SK-N-SH treated with all-trans-retinoic acid at 6 μM for 48 hours (cell line): ENCODE measurements at regions not wholly inside any gene's neighbourhood (a gene's known extent, or its start where the extent isn't known, plus 50 kb on each side); places are given as distances from the start of the nearest gene placed in this dataset.

ENCODE experiments used
- ATAC-seq: fragments of 200-7000 bp; cut with Tn5 transposase; 3 replicates; pipeline ENCODE4 v1.9.1; 2020; ENCODE audit warnings: mild to moderate bottlenecking, moderate library complexity
- ARNTL ChIP-seq: fragments of 450-650 bp; formaldehyde crosslinking; IDR thresholded peaks from 2 replicates; pipeline ENCODE4 v1.5.0; 2020; ENCODE audit warnings: low read depth, mild to moderate bottlenecking, moderate library complexity, borderline replicate concordance
- BACH2 ChIP-seq: fragments of 250-450 bp; sonication (Bioruptor Pico); IDR thresholded peaks from 2 replicates; pipeline ENCODE4 v1.9.0; 2021; ENCODE audit warnings: mild to moderate bottlenecking, borderline replicate concordance
- CREB5 ChIP-seq: fragments of 250-450 bp; sonication (Bioruptor Pico); IDR thresholded peaks from 2 replicates; pipeline ENCODE4 v1.5.1; 2020; ENCODE audit warnings: low read depth, mild to moderate bottlenecking, moderate library complexity
- CSDC2 ChIP-seq: fragments of 250-450 bp; sonication (Bioruptor Pico); IDR thresholded peaks from 2 replicates; pipeline ENCODE4 v1.5.0; 2020; ENCODE audit warnings: mild to moderate bottlenecking, moderate library complexity
- ESRRG ChIP-seq: fragments of 250-450 bp; sonication (Bioruptor Pico); IDR thresholded peaks from 2 replicates; pipeline ENCODE4 v1.6.1; 2021; ENCODE audit warnings: mild to moderate bottlenecking
- GLIS3 ChIP-seq: fragments of 250-450 bp; sonication (Bioruptor Pico); IDR thresholded peaks from 2 replicates; pipeline ENCODE4 v1.5.0; 2020; ENCODE audit warnings: mild to moderate bottlenecking, moderate library complexity
- ISL1 ChIP-seq: fragments of 250-450 bp; sonication (Bioruptor Pico); IDR thresholded peaks from 2 replicates; pipeline ENCODE4 v2.1.2; 2022; ENCODE audit warnings: mild to moderate bottlenecking, moderate library complexity
- PATZ1 ChIP-seq: fragments of 250-450 bp; sonication (Bioruptor Pico); IDR thresholded peaks from 2 replicates; pipeline ENCODE4 v1.8.0; 2020; ENCODE audit warnings: mild to moderate bottlenecking, moderate library complexity, borderline replicate concordance
- POU6F1 ChIP-seq: fragments of 250-450 bp; sonication (Bioruptor Pico); IDR thresholded peaks from 2 replicates; pipeline ENCODE4 v1.8.0; 2021; ENCODE audit warnings: low read depth, mild to moderate bottlenecking, moderate library complexity, borderline replicate concordance
- PPARA ChIP-seq: fragments of 250-450 bp; sonication (Bioruptor Pico); IDR thresholded peaks from 2 replicates; pipeline ENCODE4 v1.5.0; 2020; ENCODE audit warnings: mild to moderate bottlenecking, borderline replicate concordance
- TCF4 ChIP-seq: fragments of 250-450 bp; sonication (Bioruptor Pico); IDR thresholded peaks from 2 replicates; pipeline ENCODE4 v1.8.0; 2021; ENCODE audit warnings: mild to moderate bottlenecking, moderate library complexity, borderline replicate concordance
- TOX ChIP-seq: fragments of 250-450 bp; sonication (Bioruptor Pico); IDR thresholded peaks from 2 replicates; pipeline ENCODE4 v1.8.0; 2021; ENCODE audit warnings: mild to moderate bottlenecking, moderate library complexity, borderline replicate concordance
- ZC3H10 ChIP-seq: fragments of 250-450 bp; sonication (Bioruptor Pico); IDR thresholded peaks from 2 replicates; pipeline ENCODE4 v1.5.1; 2021; ENCODE audit warnings: mild to moderate bottlenecking, moderate library complexity
- ZFP3 ChIP-seq: fragments of 250-450 bp; sonication (Bioruptor Pico); IDR thresholded peaks from 2 replicates; pipeline ENCODE4 v1.5.0; 2020; ENCODE audit warnings: mild to moderate bottlenecking, moderate library complexity
- ZFP30 ChIP-seq: fragments of 450-650 bp; formaldehyde crosslinking; IDR thresholded peaks from 2 replicates; pipeline ENCODE4 v1.5.0; 2022; ENCODE audit warnings: mild to moderate bottlenecking, moderate library complexity
- ZNF565 ChIP-seq: fragments of 450-650 bp; formaldehyde crosslinking; conservative IDR thresholded peaks from 2 replicates; pipeline ENCODE4 v1.5.0; 2020; ENCODE audit warnings: low read depth, mild to moderate bottlenecking, moderate library complexity
- ZNF70 ChIP-seq: fragments of 450-650 bp; formaldehyde crosslinking; IDR thresholded peaks from 2 replicates; pipeline ENCODE4 v1.5.0; 2020; ENCODE audit warnings: mild to moderate bottlenecking, moderate library complexity
- ZNF8 ChIP-seq: fragments of 450-650 bp; formaldehyde crosslinking; IDR thresholded peaks from 2 replicates; pipeline ENCODE4 v1.5.0; 2020; ENCODE audit warnings: mild to moderate bottlenecking, moderate library complexity
- TF ChIP-seq, protein P1 (sequence below): fragments of 250-450 bp; sonication (Bioruptor Pico); IDR thresholded peaks from 2 replicates; pipeline ENCODE4 v1.5.0; 2020; ENCODE audit warnings: mild to moderate bottlenecking, moderate library complexity

DNA sequence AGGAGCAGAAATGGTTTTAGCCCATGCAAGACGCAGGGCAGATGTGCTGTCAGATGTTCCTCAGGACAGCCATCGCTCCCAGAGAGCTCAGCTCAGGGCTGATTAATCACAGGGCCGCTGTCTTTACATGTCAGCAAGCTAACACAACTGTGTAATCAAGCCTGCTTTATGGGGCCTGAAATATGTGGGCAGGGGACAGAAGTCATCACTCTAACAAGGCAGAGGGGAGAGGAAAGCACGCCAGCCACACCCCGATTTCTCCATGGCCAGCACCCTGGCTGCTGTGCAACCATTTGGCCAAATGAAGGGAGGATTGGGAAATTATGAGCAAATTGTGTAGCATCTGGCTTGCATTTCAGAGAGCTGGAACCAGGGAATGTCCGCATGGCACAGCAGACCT, 368.8 kb downstream of the NPHP4 start:
- no peak for TF ChIP-seq ESRRG (CRISPR knock-in tag)
- TF ChIP-seq ZFP30 (CRISPR knock-in tag): no peak
- TF ChIP-seq PPARA (CRISPR knock-in tag): no peak
- TF ChIP-seq ARNTL (CRISPR knock-in tag): no peak
- TF ChIP-seq ZNF70 (CRISPR knock-in tag): no peak
- TF ChIP-seq ZNF565 (CRISPR knock-in tag): no peak
- no peak for TF ChIP-seq CREB5 (CRISPR knock-in tag)
- no peak for TF ChIP-seq PATZ1
- no peak for TF ChIP-seq ZC3H10 (CRISPR knock-in tag)
- TF ChIP-seq GLIS3 (CRISPR knock-in tag): no peak
- TF ChIP-seq POU6F1 (CRISPR knock-in tag): no peak
- TF ChIP-seq ZFP3 (CRISPR knock-in tag): no peak
- TF ChIP-seq TOX (CRISPR knock-in tag): no peak
- no peak for TF ChIP-seq CSDC2 (CRISPR knock-in tag)
- TF ChIP-seq ISL1 (CRISPR knock-in tag): no peak
- no peak for TF ChIP-seq TCF4
- TF ChIP-seq, protein P1, sequence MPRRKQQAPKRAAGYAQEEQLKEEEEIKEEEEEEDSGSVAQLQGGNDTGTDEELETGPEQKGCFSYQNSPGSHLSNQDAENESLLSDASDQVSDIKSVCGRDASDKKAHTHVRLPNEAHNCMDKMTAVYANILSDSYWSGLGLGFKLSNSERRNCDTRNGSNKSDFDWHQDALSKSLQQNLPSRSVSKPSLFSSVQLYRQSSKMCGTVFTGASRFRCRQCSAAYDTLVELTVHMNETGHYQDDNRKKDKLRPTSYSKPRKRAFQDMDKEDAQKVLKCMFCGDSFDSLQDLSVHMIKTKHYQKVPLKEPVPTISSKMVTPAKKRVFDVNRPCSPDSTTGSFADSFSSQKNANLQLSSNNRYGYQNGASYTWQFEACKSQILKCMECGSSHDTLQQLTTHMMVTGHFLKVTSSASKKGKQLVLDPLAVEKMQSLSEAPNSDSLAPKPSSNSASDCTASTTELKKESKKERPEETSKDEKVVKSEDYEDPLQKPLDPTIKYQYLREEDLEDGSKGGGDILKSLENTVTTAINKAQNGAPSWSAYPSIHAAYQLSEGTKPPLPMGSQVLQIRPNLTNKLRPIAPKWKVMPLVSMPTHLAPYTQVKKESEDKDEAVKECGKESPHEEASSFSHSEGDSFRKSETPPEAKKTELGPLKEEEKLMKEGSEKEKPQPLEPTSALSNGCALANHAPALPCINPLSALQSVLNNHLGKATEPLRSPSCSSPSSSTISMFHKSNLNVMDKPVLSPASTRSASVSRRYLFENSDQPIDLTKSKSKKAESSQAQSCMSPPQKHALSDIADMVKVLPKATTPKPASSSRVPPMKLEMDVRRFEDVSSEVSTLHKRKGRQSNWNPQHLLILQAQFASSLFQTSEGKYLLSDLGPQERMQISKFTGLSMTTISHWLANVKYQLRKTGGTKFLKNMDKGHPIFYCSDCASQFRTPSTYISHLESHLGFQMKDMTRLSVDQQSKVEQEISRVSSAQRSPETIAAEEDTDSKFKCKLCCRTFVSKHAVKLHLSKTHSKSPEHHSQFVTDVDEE (CRISPR knock-in tag): no peak
- no peak for TF ChIP-seq BACH2 (CRISPR knock-in tag)
- no peak for ATAC-seq

DNA sequence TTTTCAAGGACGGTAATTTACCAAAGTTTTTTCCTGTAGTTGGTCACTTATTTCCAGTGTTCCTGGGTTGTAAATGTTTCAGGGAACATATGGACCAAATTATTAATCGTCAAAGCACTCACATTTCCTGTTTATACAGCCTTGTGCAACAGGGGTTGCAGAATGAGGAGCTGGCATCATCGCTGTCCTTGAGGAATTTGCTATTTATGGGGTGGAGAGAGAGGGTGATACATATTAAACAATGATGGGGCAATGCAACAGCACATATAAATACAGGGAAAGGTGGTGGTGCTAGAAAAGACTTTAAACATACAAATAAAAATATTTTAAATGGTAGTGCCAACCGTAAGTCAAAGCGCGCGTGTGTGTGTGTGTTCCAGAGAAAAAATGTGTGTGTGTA, 369.8 kb downstream of the NPHP4 start:
- TF ChIP-seq, protein P1 (CRISPR knock-in tag): no peak
- TF ChIP-seq TOX (CRISPR knock-in tag): no peak
- TF ChIP-seq ZNF70 (CRISPR knock-in tag): no peak
- no peak for TF ChIP-seq CREB5 (CRISPR knock-in tag)
- no peak for TF ChIP-seq ZNF565 (CRISPR knock-in tag)
- no peak for ATAC-seq

DNA sequence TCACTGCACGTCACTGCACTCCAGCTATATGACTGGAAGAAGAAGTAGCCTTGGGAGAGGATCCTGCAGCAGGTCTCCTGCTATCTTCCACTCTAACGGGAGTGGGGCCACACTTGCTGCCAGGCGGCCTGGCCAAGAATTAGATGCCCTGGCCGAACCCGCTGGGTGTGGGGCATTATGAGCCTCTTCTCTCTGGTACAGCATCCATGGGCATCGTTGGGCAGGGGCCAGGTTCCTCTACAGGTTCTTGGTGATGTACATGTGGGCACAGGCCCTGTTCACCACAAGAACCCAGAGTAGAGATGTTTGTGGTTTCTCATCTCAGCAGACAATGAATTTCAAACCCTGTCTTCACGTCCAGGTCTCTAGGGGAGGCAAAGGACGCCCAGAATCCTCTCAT, 370.5 kb downstream of the NPHP4 start:
- no peak for ATAC-seq
- no peak for TF ChIP-seq POU6F1 (CRISPR knock-in tag)
- TF ChIP-seq ZNF565 (CRISPR knock-in tag): no peak
- no peak for TF ChIP-seq ZNF8 (CRISPR knock-in tag)
- TF ChIP-seq ESRRG (CRISPR knock-in tag): no peak
- TF ChIP-seq PPARA (CRISPR knock-in tag): no peak
- TF ChIP-seq, protein P1 (CRISPR knock-in tag): no peak
- TF ChIP-seq BACH2 (CRISPR knock-in tag): no peak
- no peak for TF ChIP-seq GLIS3 (CRISPR knock-in tag)
- TF ChIP-seq ZFP30 (CRISPR knock-in tag): no peak
